ENCODE measurements at regions not wholly inside any gene's neighbourhood (a gene's known extent, or its start where the extent isn't known, plus 50 kb on each side); places are given as distances from the start of the nearest gene placed in this dataset.

GRCh38 chr14:61104358-61104757 is 123.3 kb downstream of the SLC38A6 start:
- H3K27me3 ChIP-seq (replicated peaks in 1 of 2; ENCODE audit: control insufficient read depth in 2 of 2, extremely low read depth in 1 of 2, insufficient read depth in 2 of 2, low read length in 1 of 2): no peaks in the 10 kb centered on the region
- Mint-ChIP-seq H3K4me3 (no peak overlapping the region), H3K4me1 (no peaks in the 10 kb centered on the region), H3K27me3 (no peaks in the 10 kb centered on the region), H3K9me3 (peaks cover 3 to 4% (median 4%) of the 10 kb centered on the region in 3 donors), H3K27ac (no peak overlapping the region), H3K36me3 (peaks cover 12% of the 10 kb centered on the region)
- ATAC-seq (replicated peaks in 1 of 4): no peak
- ChIA-PET POLR2A (no interaction called here), CTCF (no interaction called here)
- no CpG with 5 or more reads among the region's 3 CpGs for WGBS (ENCODE audit: insufficient coverage)
- H3K4me3 ChIP-seq (ENCODE audit: control insufficient read depth in 1 of 2, extremely low read depth in 1 of 2, low read length in 1 of 2): no peak overlapping the region
- no peak for DNase-seq
- H3K36me3 ChIP-seq (ENCODE audit: control insufficient read depth in 2 of 2, extremely low read depth in 1 of 2, insufficient read depth in 1 of 2, low read length in 1 of 2): no peaks in the 10 kb centered on the region
- H3K9me3 ChIP-seq: no peaks in the 10 kb centered on the region
- no peaks in the 10 kb centered on the region for H3K4me1 ChIP-seq (ENCODE audit: control insufficient read depth in 1 of 2, extremely low read depth in 1 of 2, insufficient read depth in 2 of 2, low read length in 2 of 2)
- H3K27ac ChIP-seq (ENCODE audit: low read length): no peak overlapping the region

- Histone ChIP-seq H3K4me1 (ENCODE audit: control insufficient read depth in 1 of 2, extremely low read depth in 1 of 2, insufficient read depth in 2 of 2, low read length in 2 of 2) (no peaks in the 10 kb centered on the region), H3K36me3 (ENCODE audit: control insufficient read depth in 2 of 2, extremely low read depth in 1 of 2, insufficient read depth in 1 of 2, low read length in 1 of 2) (no peaks in the 10 kb centered on the region), H3K27ac (ENCODE audit: low read length) (no peak overlapping the region), H3K4me3 (ENCODE audit: control insufficient read depth in 1 of 2, extremely low read depth in 1 of 2, low read length in 1 of 2) (no peak overlapping the region), H3K27me3 (replicated peaks in 1 of 2; ENCODE audit: control insufficient read depth in 2 of 2, extremely low read depth in 1 of 2, insufficient read depth in 2 of 2, low read length in 1 of 2) (no peaks in the 10 kb centered on the region), H3K9me3 (no peaks in the 10 kb centered on the region)
- Mint-ChIP-seq H3K4me3 (no peak overlapping the region), H3K9me3 (peaks cover 3 to 4% (median 4%) of the 10 kb centered on the region in 3 donors), H3K4me1 (no peaks in the 10 kb centered on the region), H3K27me3 (no peaks in the 10 kb centered on the region), H3K27ac (no peak overlapping the region), H3K36me3 (peaks cover 12% of the 10 kb centered on the region)
- WGBS (ENCODE audit: insufficient coverage): 70% methylated on average over 5 of the region's 11 CpGs
- POLR2A ChIA-PET: no interaction called here
- DNase-seq (no peak), ATAC-seq (replicated peaks in 1 of 4) (no peak)
- CTCF ChIA-PET: no interaction called here
Observed at GRCh38 chr14:61103541-61104339, 122.7 kb downstream of the SLC38A6 start.

GRCh38 chr14:61102549-61103466 is 121.8 kb downstream of the SLC38A6 start:
- DNase-seq: no peak
- Histone ChIP-seq H3K9me3 (no peaks in the 10 kb centered on the region), H3K4me3 (ENCODE audit: control insufficient read depth in 1 of 2, extremely low read depth in 1 of 2, low read length in 1 of 2) (no peak overlapping the region), H3K36me3 (ENCODE audit: control insufficient read depth in 2 of 2, extremely low read depth in 1 of 2, insufficient read depth in 1 of 2, low read length in 1 of 2) (no peaks in the 10 kb centered on the region), H3K27me3 (replicated peaks in 1 of 2; ENCODE audit: control insufficient read depth in 2 of 2, extremely low read depth in 1 of 2, insufficient read depth in 2 of 2, low read length in 1 of 2) (no peaks in the 10 kb centered on the region), H3K27ac (ENCODE audit: low read length) (no peak overlapping the region), H3K4me1 (ENCODE audit: control insufficient read depth in 1 of 2, extremely low read depth in 1 of 2, insufficient read depth in 2 of 2, low read length in 2 of 2) (no peaks in the 10 kb centered on the region)
- WGBS (ENCODE audit: insufficient coverage): 81% methylated on average over 3 of the region's 10 CpGs
- CTCF ChIA-PET: no interaction called here
- no peak overlapping the region for H3K27ac Mint-ChIP-seq
- no peaks in the 10 kb centered on the region for H3K4me1 Mint-ChIP-seq
- H3K36me3 Mint-ChIP-seq: peaks cover 9% of the 10 kb centered on the region
- H3K27me3 Mint-ChIP-seq: no peaks in the 10 kb centered on the region
- no peak for ATAC-seq (replicated peaks in 1 of 4)
- POLR2A ChIA-PET: no interaction called here
- H3K9me3 Mint-ChIP-seq: peaks cover 3 to 4% (median 4%) of the 10 kb centered on the region in 3 donors
- H3K4me3 Mint-ChIP-seq: no peak overlapping the region

All from T-cell (primary cell).